GM12878 (cell line): ENCODE measurements at regions not wholly inside any gene's neighbourhood (a gene's known extent, or its start where the extent isn't known, plus 50 kb on each side); places are given as distances from the start of the nearest gene placed in this dataset.

Experiments
- ATAC-seq: fragments of 200-7000 bp; cut with Tn5 transposase; 3 replicates; pipeline ENCODE4 v1.9.1; 2020; ENCODE audit warnings: mild to moderate bottlenecking, moderate library complexity
- BruUV-seq: library from RNA; stranded (reverse); fragments of 400-500 nt; replicated peaks from 2 replicates; lab custom pipeline; 2021; lab: Mats Ljungman, UMichigan
- CTCF ChIA-PET: fragments of 300-600 bp; sonication (Branson Sonifier 250); formaldehyde crosslinking; extraction: SDS; loops from one replicate; lab custom pipeline; 2021; ENCODE audit warnings: inconsistent platforms; lab: Yijun Ruan, JAX
- POLR2A ChIA-PET: fragments of 350-600 bp; formaldehyde crosslinking; extraction: SDS; loops from one replicate; lab custom pipeline; 2021; ENCODE audit warnings: inconsistent platforms; lab: Charles Lee
- RAD21 ChIA-PET: fragments of 300-600 bp; sonication (Branson Sonifier 250); formaldehyde crosslinking; loops from one replicate; lab custom pipeline; 2023; ENCODE audit warnings: antibody characterized with exemption; ENCODE audit not compliant: unreplicated experiment; lab: Charles Lee
- SMC1A ChIA-PET: fragments of 300-600 bp; sonication (Branson Sonifier 250); formaldehyde crosslinking; loops from one replicate; lab custom pipeline; 2023; ENCODE audit not compliant: unreplicated experiment, uncharacterized antibody; lab: Charles Lee
- DNase-seq: peaks from one replicate; pipeline ENCODE4 v3.0.0-alpha.2; 2011; ENCODE audit warnings: low read depth, low spot score
- FAIRE-seq: peaks from 3 replicates; lab custom pipeline; 2011; peaks lifted over from hg19 to GRCh38; lab: Jason Lieb, UNC
- H2AFZ ChIP-seq: 2 replicates; pipeline ENCODE4 v1.6.0; 2011; ENCODE audit warnings: low read depth, low read length, control low read depth; ENCODE audit not compliant: control insufficient read depth
- H3K27ac ChIP-seq: 2 replicates; pipeline ENCODE4 v1.5.1; 2011; ENCODE audit warnings: control low read depth; ENCODE audit not compliant: control insufficient read depth, insufficient read depth
- H3K27me3 ChIP-seq, 2 experiments: replicated peaks in 1 of 2; 2 replicates each; pipeline versions ENCODE4 v1.6.0 to v1.6.1; 2011; ENCODE audit warnings: low read length in 1 of 2; ENCODE audit not compliant: control insufficient read depth in 2 of 2, insufficient read depth in 2 of 2
- H3K36me3 ChIP-seq, 2 experiments: 2 replicates each; pipeline ENCODE4 v1.5.1; 2011; ENCODE audit warnings: low read length in 1 of 2; ENCODE audit not compliant: control insufficient read depth in 2 of 2, insufficient read depth in 2 of 2
- H3K4me1 ChIP-seq: 2 replicates; pipeline ENCODE4 v1.6.1; 2011; ENCODE audit warnings: mild to moderate bottlenecking, low read length, moderate library complexity, mixed read lengths; ENCODE audit not compliant: control insufficient read depth, insufficient read depth
- H3K4me2 ChIP-seq: 2 replicates; pipeline ENCODE4 v1.6.0; 2011; ENCODE audit warnings: control low read depth; ENCODE audit not compliant: control insufficient read depth, insufficient read depth
- H3K4me3 ChIP-seq: fragments of 200-600 bp; sonication (generic); 2 replicates; pipeline ENCODE4 v1.5.1; 2016
- H3K79me2 ChIP-seq: 2 replicates; pipeline ENCODE4 v1.6.0; 2011; ENCODE audit warnings: low read length; ENCODE audit not compliant: control insufficient read depth, insufficient read depth
- H3K9ac ChIP-seq: 2 replicates; pipeline ENCODE4 v1.8.0; 2011; ENCODE audit warnings: low read length, control low read depth, mixed read lengths; ENCODE audit not compliant: control insufficient read depth, insufficient read depth
- H3K9me3 ChIP-seq: replicated peaks from 3 replicates; pipeline ENCODE4 v1.5.1; 2011; ENCODE audit warnings: mild to moderate bottlenecking, low read length; ENCODE audit not compliant: control insufficient read depth, insufficient read depth
- H4K20me1 ChIP-seq: 2 replicates; pipeline ENCODE4 v1.6.0; 2011; ENCODE audit not compliant: control insufficient read depth, insufficient read depth
- KLF5 ChIP-seq: fragments of 450-650 bp; IDR thresholded peaks from 2 replicates; pipeline ENCODE4 v1.6.1; 2014; ENCODE audit warnings: mild to moderate bottlenecking; ENCODE audit not compliant: partially characterized antibody
- NFYB ChIP-seq: IDR thresholded peaks from 2 replicates; pipeline ENCODE4 v1.6.1; 2011; ENCODE audit warnings: low read depth, mild to moderate bottlenecking, low read length, improper control_type of control experiment, moderate library complexity; ENCODE audit not compliant: insufficient read depth
- POLR2AphosphoS5 ChIP-seq: IDR thresholded peaks from 2 replicates; pipeline ENCODE4 v1.6.1; 2011; ENCODE audit warnings: mild to moderate bottlenecking, low read length, inconsistent platforms
- RAD21 ChIP-seq: IDR thresholded peaks from 2 replicates; pipeline ENCODE4 v1.6.1; 2011; ENCODE audit warnings: mild to moderate bottlenecking, low read depth, low read length, moderate library complexity; ENCODE audit not compliant: insufficient read depth
- RUNX3 ChIP-seq: IDR thresholded peaks from 2 replicates; pipeline ENCODE4 v1.6.1; 2012; ENCODE audit warnings: low read length, inconsistent platforms
- SMC3 ChIP-seq: IDR thresholded peaks from 2 replicates; pipeline ENCODE4 v1.6.1; 2011; ENCODE audit warnings: low read length, improper control_type of control experiment, borderline replicate concordance
- WGBS: methylation state at CpG from one replicate; pipeline ENCODE4 v1.1.6; 2016; ENCODE audit warnings: low lambda C conversion rate; ENCODE audit not compliant: insufficient replicate concordance, insufficient coverage; ENCODE audit errors: missing lambda C conversion rate; 5-methylcytosine and 5-hydroxymethylcytosine counted together
- in situ Hi-C: fragments of 300-500 bp; cut with MboI; formaldehyde crosslinking; loops from 9 replicates; pipeline ENCODE4 v1.14.3; 2018; ENCODE audit warnings: mixed read lengths
- intact Hi-C: fragments of 100-400 bp; cut with micrococcal nuclease; formaldehyde crosslinking; loops from one replicate; pipeline ENCODE4 v1.14.2; 2022; ENCODE audit not compliant: unreplicated experiment
- TF ChIP-seq, protein P1 (sequence below): IDR thresholded peaks from 2 replicates; pipeline ENCODE4 v1.6.1; 2011; ENCODE audit warnings: borderline replicate concordance, low read depth, mild to moderate bottlenecking, moderate library complexity, low read length; ENCODE audit not compliant: insufficient read depth, poor library complexity, severe bottlenecking
- TF ChIP-seq, protein P2 (sequence below), 3 experiments: IDR thresholded peaks in 2 of 3; conservative IDR thresholded peaks in 1 of 3; 2 replicates each; pipeline ENCODE4 v1.5.1; 2011; ENCODE audit warnings: low read depth in 3 of 3, low read length in 3 of 3, mild to moderate bottlenecking in 3 of 3, control low read depth in 2 of 3, moderate library complexity in 2 of 3, inconsistent platforms in 1 of 3, mixed read lengths in 1 of 3; ENCODE audit not compliant: control insufficient read depth in 2 of 3, insufficient read depth in 1 of 3; ENCODE audit errors: extremely low read depth in 1 of 3

DNA sequence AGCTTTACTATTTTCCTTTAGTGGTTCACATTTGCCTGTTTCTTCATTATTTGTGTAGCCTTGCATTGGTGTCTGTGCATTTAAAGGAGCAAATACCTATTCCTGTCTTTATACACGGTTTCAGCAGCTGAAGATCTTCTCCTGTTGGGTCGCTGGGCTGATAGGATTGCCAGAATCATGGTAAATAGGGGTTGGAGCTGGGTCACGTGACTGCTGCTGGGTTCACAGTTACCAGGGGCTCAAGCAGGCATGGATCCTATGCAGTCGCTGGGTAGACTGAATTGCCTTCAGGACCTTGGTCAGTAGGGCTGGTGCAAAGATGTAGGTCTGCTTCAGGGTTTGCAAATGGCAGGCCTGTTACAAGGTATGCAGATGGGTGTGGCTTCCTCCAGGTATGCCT is 398.4 kb downstream of the RPS29 start (continued):
- TF ChIP-seq, protein P1, sequence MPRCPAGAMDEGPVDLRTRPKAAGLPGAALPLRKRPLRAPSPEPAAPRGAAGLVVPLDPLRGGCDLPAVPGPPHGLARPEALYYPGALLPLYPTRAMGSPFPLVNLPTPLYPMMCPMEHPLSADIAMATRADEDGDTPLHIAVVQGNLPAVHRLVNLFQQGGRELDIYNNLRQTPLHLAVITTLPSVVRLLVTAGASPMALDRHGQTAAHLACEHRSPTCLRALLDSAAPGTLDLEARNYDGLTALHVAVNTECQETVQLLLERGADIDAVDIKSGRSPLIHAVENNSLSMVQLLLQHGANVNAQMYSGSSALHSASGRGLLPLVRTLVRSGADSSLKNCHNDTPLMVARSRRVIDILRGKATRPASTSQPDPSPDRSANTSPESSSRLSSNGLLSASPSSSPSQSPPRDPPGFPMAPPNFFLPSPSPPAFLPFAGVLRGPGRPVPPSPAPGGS = no peak

DNA sequence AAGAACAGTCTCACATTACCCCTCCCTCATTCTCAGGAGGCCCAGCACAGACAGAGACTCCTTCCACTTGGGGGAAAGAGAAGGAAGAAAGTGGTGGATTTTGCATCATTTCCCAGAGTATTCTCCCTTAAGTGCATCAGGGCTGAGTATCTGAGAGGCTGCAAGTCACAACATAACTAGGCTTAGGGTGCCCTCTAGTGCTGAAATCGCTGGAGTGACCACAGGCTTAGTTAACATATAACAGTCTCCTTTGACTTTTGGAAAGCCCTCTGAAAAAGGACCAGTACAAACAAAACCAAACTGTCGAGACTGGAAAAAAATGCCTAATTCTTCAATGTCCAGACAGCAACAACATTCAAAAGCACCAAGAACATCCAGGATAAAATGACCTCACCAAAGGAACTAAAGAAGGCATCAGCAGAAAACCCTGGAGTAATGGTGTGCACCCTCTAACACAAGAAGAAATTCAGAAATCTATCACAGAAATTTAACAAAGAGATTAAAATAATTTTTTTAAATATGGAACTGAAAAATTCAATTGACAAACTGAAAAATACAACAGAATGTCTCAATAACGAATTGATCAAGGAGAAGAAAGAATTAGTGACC is 412.3 kb downstream of the RPS29 start:
- Histone ChIP-seq H2AFZ (no peak overlapping the region), H3K27ac (no peak overlapping the region), H3K9me3 (no peaks in the 10 kb centered on the region)
- peak; percentile 99 for ATAC-seq
- peak; percentile 87 for TF ChIP-seq RAD21
- peak; percentile 64 for TF ChIP-seq SMC3
- TF ChIP-seq, protein P2, sequence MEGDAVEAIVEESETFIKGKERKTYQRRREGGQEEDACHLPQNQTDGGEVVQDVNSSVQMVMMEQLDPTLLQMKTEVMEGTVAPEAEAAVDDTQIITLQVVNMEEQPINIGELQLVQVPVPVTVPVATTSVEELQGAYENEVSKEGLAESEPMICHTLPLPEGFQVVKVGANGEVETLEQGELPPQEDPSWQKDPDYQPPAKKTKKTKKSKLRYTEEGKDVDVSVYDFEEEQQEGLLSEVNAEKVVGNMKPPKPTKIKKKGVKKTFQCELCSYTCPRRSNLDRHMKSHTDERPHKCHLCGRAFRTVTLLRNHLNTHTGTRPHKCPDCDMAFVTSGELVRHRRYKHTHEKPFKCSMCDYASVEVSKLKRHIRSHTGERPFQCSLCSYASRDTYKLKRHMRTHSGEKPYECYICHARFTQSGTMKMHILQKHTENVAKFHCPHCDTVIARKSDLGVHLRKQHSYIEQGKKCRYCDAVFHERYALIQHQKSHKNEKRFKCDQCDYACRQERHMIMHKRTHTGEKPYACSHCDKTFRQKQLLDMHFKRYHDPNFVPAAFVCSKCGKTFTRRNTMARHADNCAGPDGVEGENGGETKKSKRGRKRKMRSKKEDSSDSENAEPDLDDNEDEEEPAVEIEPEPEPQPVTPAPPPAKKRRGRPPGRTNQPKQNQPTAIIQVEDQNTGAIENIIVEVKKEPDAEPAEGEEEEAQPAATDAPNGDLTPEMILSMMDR (IDR thresholded peaks at IDR 0.05 in 2 of 3, conservative IDR thresholded peaks at IDR 0.05 in 1 of 3; ENCODE audit: control insufficient read depth in 2 of 3, extremely low read depth in 1 of 3, insufficient read depth in 1 of 3, low read depth in 3 of 3, low read length in 3 of 3) = peak; percentile 70 to 74 (median 73); a peak in 5 of 6 replicates
- no peak for TF ChIP-seq KLF5
- TF ChIP-seq NFYB = no peak
- TF ChIP-seq RUNX3 = peak; percentile 84
- no peak for TF ChIP-seq POLR2AphosphoS5
- TF ChIP-seq, all 136 proteins: peak for 4
- FAIRE-seq = peak; percentile 88
- H3K4me2 ChIP-seq = no peak overlapping the region
- no peak overlapping the region for H3K4me3 ChIP-seq
- ChIA-PET POLR2A (interaction anchor here (0.6 kb wide), 1 partner anchor 28 kb away, joined by 3 read pairs; no protein-coding TSS in a partner anchor), CTCF (interaction anchor here (0.6 to 1.2 kb wide), 6 partner anchors 36 to 1264 kb away, joined by 3 to 9 read pairs (median 3); no protein-coding TSS in a partner anchor), SMC1A (interaction anchor here (1.2 kb wide), 2 partner anchors 1256 to 1257 kb away, joined by 3 to 5 read pairs; no protein-coding TSS in a partner anchor), RAD21 (interaction anchor here (1.4 kb wide), 1 partner anchor 1256 kb away, joined by 9 read pairs; no protein-coding TSS in a partner anchor)
- WGBS = 0% methylated on average over 3 of the region's 3 CpGs
- no peaks in the 10 kb centered on the region for H3K27me3 ChIP-seq
- H3K79me2 ChIP-seq = no peaks in the 10 kb centered on the region
- peak; percentile 27 for DNase-seq
- H3K4me1 ChIP-seq = no peaks in the 10 kb centered on the region
- H4K20me1 ChIP-seq = no peaks in the 10 kb centered on the region
- no TSS peak for BruUV-seq
- in situ Hi-C loops = loop anchor here (10.0 kb wide), 1 partner anchor 1259 kb away; no protein-coding TSS in a partner anchor
- no peaks in the 10 kb centered on the region for H3K36me3 ChIP-seq
- intact Hi-C loops = loop anchor here (1.0 to 10.0 kb wide), 2 partner anchors 779 to 1257 kb away; no protein-coding TSS in a partner anchor
- H3K9ac ChIP-seq = no peak overlapping the region
